Natural killer cell (primary cell): ENCODE measurements at regions not wholly inside any gene's neighbourhood (a gene's known extent, or its start where the extent isn't known, plus 50 kb on each side); places are given as distances from the start of the nearest gene placed in this dataset.

Experiments used
- ATAC-seq, 3 donors: fragments of 150-1000 bp in 2 of 3; fragments of 200-7000 bp in 1 of 3; cut with Tn5 transposase; 1 replicate in 1 of 3; 2 replicates in 2 of 3; pipeline ENCODE4 v1.10.0; 2021; ENCODE audit warnings: mild to moderate bottlenecking in 2 of 3, moderate library complexity in 2 of 3
- DNase-seq, 2 donors: peaks; one replicate each; pipeline versions ENCODE4 v3.0.0 to v3.0.0-alpha.2; 2013 to 2021; ENCODE audit warnings: mixed read lengths in 1 of 2
- H3K27ac ChIP-seq: one replicate; pipeline ENCODE4 v1.5.1; 2013; ENCODE audit warnings: mild to moderate bottlenecking, low read length
- H3K27me3 ChIP-seq: one replicate; pipeline ENCODE4 v1.6.1; 2013; ENCODE audit warnings: low read length; ENCODE audit not compliant: control insufficient read depth, insufficient read depth
- H3K36me3 ChIP-seq: one replicate; pipeline ENCODE4 v1.6.1; 2013; ENCODE audit warnings: low read length; ENCODE audit not compliant: control insufficient read depth, insufficient read depth
- H3K4me1 ChIP-seq: one replicate; pipeline ENCODE4 v1.6.1; 2013; ENCODE audit warnings: low read length; ENCODE audit not compliant: control insufficient read depth, insufficient read depth
- H3K4me3 ChIP-seq: one replicate; pipeline ENCODE4 v1.5.1; 2013; ENCODE audit warnings: low read length
- H3K9me3 ChIP-seq: one replicate; pipeline ENCODE4 v1.6.1; 2013; ENCODE audit warnings: low read length; ENCODE audit not compliant: control insufficient read depth, insufficient read depth
- H3K27ac Mint-ChIP-seq, 2 donors: one replicate each; pipeline ENCODE4 v1.8.0; 2022; ENCODE audit warnings: mild to moderate bottlenecking in 2 of 2, mixed read lengths in 2 of 2, moderate library complexity in 1 of 2
- H3K27me3 Mint-ChIP-seq, 2 donors: one replicate each; pipeline ENCODE4 v1.8.0; 2022; ENCODE audit warnings: low read depth in 2 of 2, mixed read lengths in 2 of 2
- H3K36me3 Mint-ChIP-seq: one replicate; pipeline ENCODE4 v1.8.0; 2022; ENCODE audit warnings: mixed read lengths
- H3K4me1 Mint-ChIP-seq, 2 donors: one replicate each; pipeline ENCODE4 v1.8.0; 2022; ENCODE audit warnings: mixed read lengths in 2 of 2
- H3K4me3 Mint-ChIP-seq: one replicate; pipeline ENCODE4 v1.8.0; 2022; ENCODE audit warnings: mild to moderate bottlenecking, moderate library complexity, mixed read lengths
- H3K9me3 Mint-ChIP-seq, 2 donors: one replicate each; pipeline ENCODE4 v1.8.0; 2022; ENCODE audit warnings: mixed read lengths in 2 of 2
- WGBS: methylation state at CpG from one replicate; pipeline ENCODE4 v1.1.7; 2013; ENCODE audit warnings: missing lambda C conversion rate; ENCODE audit not compliant: insufficient coverage; 5-methylcytosine and 5-hydroxymethylcytosine counted together
- intact Hi-C: fragments of 100-400 bp; cut with micrococcal nuclease; formaldehyde crosslinking; loops from one replicate; pipeline ENCODE4 v1.14.2; 2022
- TF ChIP-seq, protein P1 (sequence below): fragments of 200-600 bp; IDR thresholded peaks from one replicate; pipeline ENCODE4 v1.8.0; 2022; ENCODE audit warnings: antibody characterized with exemption

DNA sequence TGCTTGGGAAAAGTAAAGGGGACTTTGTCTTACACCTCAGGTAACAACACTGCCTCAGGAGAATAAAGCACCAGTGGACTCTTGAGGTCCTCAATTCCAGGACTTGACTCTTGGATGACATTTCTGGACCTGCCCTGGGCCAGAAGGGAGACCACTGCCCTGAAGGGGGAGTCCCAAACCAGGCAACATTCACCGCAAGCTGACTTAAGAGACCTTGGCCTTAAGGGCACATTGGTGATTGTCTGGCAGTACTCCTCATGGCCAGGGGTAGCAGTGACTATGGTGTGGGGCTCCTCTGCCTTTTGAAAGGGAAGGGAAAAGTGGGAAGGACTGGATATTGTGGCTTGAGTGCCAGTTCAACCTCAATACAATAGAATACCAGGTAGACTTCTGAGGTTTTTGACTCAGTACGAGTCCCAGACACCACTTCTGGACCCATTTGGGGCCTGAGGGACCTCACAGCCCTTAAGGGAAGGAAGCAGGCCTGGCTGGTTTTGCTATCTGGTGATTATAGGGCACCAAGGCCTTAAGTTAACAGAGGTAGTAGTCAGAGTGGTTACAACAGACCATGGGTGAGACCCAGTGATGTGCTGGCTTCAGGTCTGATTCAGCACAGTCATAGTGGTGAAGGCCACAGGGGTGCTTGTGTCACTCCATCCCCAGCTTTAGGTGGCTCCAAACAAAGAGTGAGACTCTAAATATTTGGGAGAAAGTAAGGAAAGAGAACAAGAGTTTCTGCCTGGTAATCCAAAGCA lies 121.2 kb upstream of the TET2 start:
- Mint-ChIP-seq H3K4me1 (no peaks in the 10 kb centered on the region), H3K4me3 (no peak overlapping the region), H3K9me3 (peaks cover 5 to 7% of the 10 kb centered on the region in 2 donors), H3K27ac (no peak overlapping the region), H3K27me3 (peaks cover 0 to 2% of the 10 kb centered on the region in 2 donors), H3K36me3 (no peaks in the 10 kb centered on the region)
- H3K4me1 ChIP-seq = no peaks in the 10 kb centered on the region
- no peaks in the 10 kb centered on the region for H3K36me3 ChIP-seq
- DNase-seq = no peak
- no peak overlapping the region for H3K4me3 ChIP-seq
- ATAC-seq = peak in 1 of 3 donors; percentile 67
- H3K27ac ChIP-seq = no peak overlapping the region
- TF ChIP-seq, protein P1, sequence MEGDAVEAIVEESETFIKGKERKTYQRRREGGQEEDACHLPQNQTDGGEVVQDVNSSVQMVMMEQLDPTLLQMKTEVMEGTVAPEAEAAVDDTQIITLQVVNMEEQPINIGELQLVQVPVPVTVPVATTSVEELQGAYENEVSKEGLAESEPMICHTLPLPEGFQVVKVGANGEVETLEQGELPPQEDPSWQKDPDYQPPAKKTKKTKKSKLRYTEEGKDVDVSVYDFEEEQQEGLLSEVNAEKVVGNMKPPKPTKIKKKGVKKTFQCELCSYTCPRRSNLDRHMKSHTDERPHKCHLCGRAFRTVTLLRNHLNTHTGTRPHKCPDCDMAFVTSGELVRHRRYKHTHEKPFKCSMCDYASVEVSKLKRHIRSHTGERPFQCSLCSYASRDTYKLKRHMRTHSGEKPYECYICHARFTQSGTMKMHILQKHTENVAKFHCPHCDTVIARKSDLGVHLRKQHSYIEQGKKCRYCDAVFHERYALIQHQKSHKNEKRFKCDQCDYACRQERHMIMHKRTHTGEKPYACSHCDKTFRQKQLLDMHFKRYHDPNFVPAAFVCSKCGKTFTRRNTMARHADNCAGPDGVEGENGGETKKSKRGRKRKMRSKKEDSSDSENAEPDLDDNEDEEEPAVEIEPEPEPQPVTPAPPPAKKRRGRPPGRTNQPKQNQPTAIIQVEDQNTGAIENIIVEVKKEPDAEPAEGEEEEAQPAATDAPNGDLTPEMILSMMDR = no peak
- peaks cover 5% of the 10 kb centered on the region for H3K9me3 ChIP-seq
- intact Hi-C loops = no loop called here
- H3K27me3 ChIP-seq = no peaks in the 10 kb centered on the region
- 92% methylated on average over 2 of the region's 2 CpGs for WGBS

DNA sequence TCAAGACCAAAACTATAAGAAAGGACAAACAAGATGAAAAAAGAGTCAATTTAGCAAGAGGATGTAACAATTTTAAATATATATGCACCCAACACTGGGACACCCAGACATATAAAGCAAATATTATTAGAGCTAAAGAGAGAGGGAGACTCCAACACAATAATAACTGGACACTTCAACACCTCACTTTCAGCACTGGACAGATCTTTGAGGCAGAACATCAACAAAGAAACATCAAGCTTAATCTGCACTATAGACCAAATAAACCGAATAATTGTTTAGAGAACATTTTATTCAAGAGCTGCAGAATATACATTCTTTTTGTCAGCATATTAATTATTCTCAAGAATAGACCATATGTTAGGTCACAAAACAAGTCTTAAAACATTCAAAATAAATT lies 109.7 kb upstream of the TET2 start:
- Mint-ChIP-seq H3K27ac (no peak overlapping the region), H3K9me3 (peaks cover 0 to 2% of the 10 kb centered on the region in 2 donors), H3K4me1 (no peaks in the 10 kb centered on the region), H3K36me3 (peaks cover 5% of the 10 kb centered on the region), H3K27me3 (peaks cover 0 to 6% of the 10 kb centered on the region in 2 donors), H3K4me3 (no peak overlapping the region)
- Histone ChIP-seq H3K9me3 (no peaks in the 10 kb centered on the region), H3K27ac (no peak overlapping the region), H3K27me3 (no peaks in the 10 kb centered on the region), H3K4me3 (no peak overlapping the region), H3K4me1 (no peaks in the 10 kb centered on the region), H3K36me3 (no peaks in the 10 kb centered on the region)
- TF ChIP-seq, protein P1 = no peak
- intact Hi-C loops = no loop called here
- WGBS = 100% methylated on average over 1 of the region's 1 CpG
- no peak for ATAC-seq
- no peak for DNase-seq

DNA sequence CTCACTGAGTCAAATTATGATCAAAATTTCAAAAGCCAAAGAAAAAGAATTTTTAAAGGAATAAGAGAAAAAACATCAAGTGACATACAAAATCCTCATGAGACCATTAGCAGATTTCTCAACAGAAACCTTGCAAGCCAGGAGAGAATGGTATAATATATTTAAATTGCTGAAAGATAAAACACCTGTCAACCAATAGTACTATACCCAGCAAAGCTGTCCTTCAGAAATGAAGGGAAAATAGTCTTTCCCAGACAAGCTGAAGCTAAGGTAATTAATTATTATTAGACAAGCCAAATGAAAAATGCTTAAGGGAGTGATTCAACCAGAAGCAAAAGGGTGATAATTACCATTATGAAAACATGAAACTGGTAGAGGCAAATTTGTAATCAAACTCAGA lies 104.2 kb upstream of the TET2 start:
- ATAC-seq = no peak
- no peak for DNase-seq
- H3K4me1 ChIP-seq = no peaks in the 10 kb centered on the region
- no peaks in the 10 kb centered on the region for H3K27me3 ChIP-seq
- H3K4me3 Mint-ChIP-seq = no peak overlapping the region
- TF ChIP-seq, protein P1 = no peak
- no peaks in the 10 kb centered on the region for H3K4me1 Mint-ChIP-seq
- H3K36me3 Mint-ChIP-seq = no peaks in the 10 kb centered on the region
- H3K9me3 Mint-ChIP-seq = no peaks in the 10 kb centered on the region
- H3K27me3 Mint-ChIP-seq = peaks cover 5 to 9% of the 10 kb centered on the region in 2 donors
- H3K9me3 ChIP-seq = peaks cover 3% of the 10 kb centered on the region
- intact Hi-C loops = no loop called here
- H3K27ac ChIP-seq = no peak overlapping the region
- no peak overlapping the region for H3K4me3 ChIP-seq
- no peaks in the 10 kb centered on the region for H3K36me3 ChIP-seq
- no peak overlapping the region for H3K27ac Mint-ChIP-seq

DNA sequence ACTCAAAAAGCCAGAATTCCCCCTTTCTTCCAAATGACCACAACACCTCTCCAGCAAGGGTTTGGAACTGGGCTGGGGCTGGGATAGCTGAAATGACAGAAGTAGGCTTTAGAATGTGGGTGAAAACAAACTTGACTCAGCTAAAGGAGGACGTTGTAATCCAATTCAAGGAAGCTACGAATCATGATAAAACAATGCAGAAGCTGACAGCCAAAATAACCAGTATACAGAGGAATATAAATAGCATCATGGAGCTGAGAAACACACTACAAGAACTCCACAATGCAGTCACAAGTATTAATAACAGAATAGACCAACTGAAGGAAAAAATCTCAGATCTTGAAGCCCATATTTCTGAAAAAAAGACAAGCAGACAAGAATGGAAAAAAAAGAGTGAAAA lies 95.8 kb upstream of the TET2 start:
- intact Hi-C loops = no loop called here
- TF ChIP-seq, protein P1 = no peak
- Mint-ChIP-seq H3K4me1 (no peaks in the 10 kb centered on the region), H3K9me3 (peaks cover 7 to 10% of the 10 kb centered on the region in 2 donors), H3K27me3 (no peaks in the 10 kb centered on the region), H3K4me3 (no peak overlapping the region), H3K27ac (no peak overlapping the region), H3K36me3 (peaks cover 15% of the 10 kb centered on the region)
- Histone ChIP-seq H3K36me3 (no peaks in the 10 kb centered on the region), H3K4me1 (no peaks in the 10 kb centered on the region), H3K9me3 (no peaks in the 10 kb centered on the region), H3K4me3 (no peak overlapping the region), H3K27ac (no peak overlapping the region), H3K27me3 (no peaks in the 10 kb centered on the region)
- DNase-seq (no peak), ATAC-seq (no peak)
- WGBS = 75% methylated on average over 2 of the region's 2 CpGs
